Left lung (tissue), 4 donors: ENCODE measurements at regions not wholly inside any gene's neighbourhood (a gene's known extent, or its start where the extent isn't known, plus 50 kb on each side); places are given as distances from the start of the nearest gene placed in this dataset.
A peak's percentile ranks its signal among the peaks of the same experiment; 100 is the strongest.

Experiments used
- ATAC-seq: fragments of 200-7000 bp; cut with Tn5 transposase; one replicate; pipeline ENCODE4 v1.9.1; 2020; ENCODE audit warnings: moderate library complexity
- DNase-seq, 4 donors: peaks; one replicate each; pipeline ENCODE4 v3.0.0-alpha.2; 2013 to 2020
- H3K27ac ChIP-seq, 2 donors: fragments of 200-600 bp; sonication (generic) in 1 of 2; one replicate each; pipeline versions ENCODE4 v1.5.0 to v1.8.0; 2020 to 2021
- H3K27me3 ChIP-seq, 2 donors: fragments of 200-600 bp; sonication (generic) in 1 of 2; one replicate each; pipeline versions ENCODE4 v1.5.0 to v1.8.0; 2020 to 2021
- H3K36me3 ChIP-seq, 2 donors: fragments of 200-600 bp; sonication (generic) in 1 of 2; one replicate each; pipeline versions ENCODE4 v1.5.0 to v1.8.0; 2020 to 2021
- H3K4me1 ChIP-seq, 2 donors: fragments of 200-600 bp; one replicate each; pipeline ENCODE4 v1.8.0; 2021
- H3K4me3 ChIP-seq, 2 donors: fragments of 200-600 bp; sonication (generic) in 1 of 2; one replicate each; pipeline versions ENCODE4 v1.5.0 to v1.8.0; 2020 to 2021; ENCODE audit warnings: mild to moderate bottlenecking in 1 of 2
- H3K9me3 ChIP-seq, 2 donors: fragments of 200-600 bp; sonication (generic) in 1 of 2; one replicate each; pipeline versions ENCODE4 v1.5.0 to v1.8.0; 2020 to 2021
- CTCF ChIP-seq, 2 donors: fragments of 200-600 bp; sonication (generic) in 1 of 2; IDR thresholded peaks; one replicate each; pipeline versions ENCODE4 v1.5.0 to v1.8.0; 2021; ENCODE audit warnings: antibody characterized with exemption in 2 of 2
- intact Hi-C, 2 donors: fragments of 100-400 bp; cut with DNase I; formaldehyde crosslinking; loops; one replicate each; pipeline versions ENCODE4 v1.11.2 to v1.14.2; 2022
- donor health status: DM: no; HTN: yes; CAD: no.
- donor health status: DM: no; HTN: no; CAD: no.

- no peaks in the 10 kb centered on the region for H3K27me3 ChIP-seq
- H3K9me3 ChIP-seq = no peaks in the 10 kb centered on the region
- DNase-seq (peak in 1 of 4 donors; percentile 2), ATAC-seq (no peak)
- no peak overlapping the region for H3K4me3 ChIP-seq
- H3K4me1 ChIP-seq = no peaks in the 10 kb centered on the region
- intact Hi-C loops = no loop called here
- TF ChIP-seq CTCF (IDR thresholded peaks at IDR 0.05) = no peak
- no peaks in the 10 kb centered on the region for H3K36me3 ChIP-seq
- H3K27ac ChIP-seq = no peak overlapping the region
Measured at GRCh38 chr11:109644152-109644551, 222.2 kb downstream of the C11orf87 start.

GRCh38 chr11:109648804-109649203 lies 226.8 kb downstream of the C11orf87 start:
- no peak overlapping the region for H3K27ac ChIP-seq
- H3K9me3 ChIP-seq = no peaks in the 10 kb centered on the region
- DNase-seq = no peak
- no peaks in the 10 kb centered on the region for H3K27me3 ChIP-seq
- H3K36me3 ChIP-seq = no peaks in the 10 kb centered on the region
- intact Hi-C loops = no loop called here
- H3K4me3 ChIP-seq = no peak overlapping the region
- no peaks in the 10 kb centered on the region for H3K4me1 ChIP-seq
- no peak for TF ChIP-seq CTCF (IDR thresholded peaks at IDR 0.05)
- no peak for ATAC-seq

GRCh38 chr11:109654091-109654490 lies 232.1 kb downstream of the C11orf87 start:
- Histone ChIP-seq H3K9me3 (no peaks in the 10 kb centered on the region), H3K4me1 (no peaks in the 10 kb centered on the region), H3K36me3 (no peaks in the 10 kb centered on the region), H3K4me3 (no peak overlapping the region), H3K27me3 (no peaks in the 10 kb centered on the region), H3K27ac (no peak overlapping the region)
- ATAC-seq = no peak
- DNase-seq = no peak
- TF ChIP-seq CTCF (IDR thresholded peaks at IDR 0.05) = no peak
- intact Hi-C loops = no loop called here

- intact Hi-C loops = no loop called here
- no peaks in the 10 kb centered on the region for H3K4me1 ChIP-seq
- no peak overlapping the region for H3K27ac ChIP-seq
- no peaks in the 10 kb centered on the region for H3K36me3 ChIP-seq
- H3K4me3 ChIP-seq = no peak overlapping the region
- H3K27me3 ChIP-seq = no peaks in the 10 kb centered on the region
- DNase-seq (peak in 2 of 4 donors; percentile 6 to 44), ATAC-seq (peak; percentile 77)
- H3K9me3 ChIP-seq = no peaks in the 10 kb centered on the region
- TF ChIP-seq CTCF (IDR thresholded peaks at IDR 0.05) = no peak
Measured at GRCh38 chr11:109658190-109658589, 236.2 kb downstream of the C11orf87 start.

- Histone ChIP-seq H3K9me3 (peaks cover 0 to 15% of the 10 kb centered on the region in 2 donors), H3K4me1 (no peaks in the 10 kb centered on the region), H3K36me3 (no peaks in the 10 kb centered on the region), H3K27me3 (no peaks in the 10 kb centered on the region), H3K27ac (no peak overlapping the region), H3K4me3 (no peak overlapping the region)
- TF ChIP-seq CTCF (IDR thresholded peaks at IDR 0.05) = no peak
- DNase-seq (no peak), ATAC-seq (no peak)
- intact Hi-C loops = no loop called here
Measured at GRCh38 chr11:109667719-109668118, 245.7 kb downstream of the C11orf87 start.
